ENCODE measurements at regions not wholly inside any gene's neighbourhood (a gene's known extent, or its start where the extent isn't known, plus 50 kb on each side); places are given as distances from the start of the nearest gene placed in this dataset.
"Not testable (repeated sequence)": the region's sequence is repeated elsewhere in the genome, so short reads cannot be mapped to it uniquely, and the experiment has no call there.

DNA sequence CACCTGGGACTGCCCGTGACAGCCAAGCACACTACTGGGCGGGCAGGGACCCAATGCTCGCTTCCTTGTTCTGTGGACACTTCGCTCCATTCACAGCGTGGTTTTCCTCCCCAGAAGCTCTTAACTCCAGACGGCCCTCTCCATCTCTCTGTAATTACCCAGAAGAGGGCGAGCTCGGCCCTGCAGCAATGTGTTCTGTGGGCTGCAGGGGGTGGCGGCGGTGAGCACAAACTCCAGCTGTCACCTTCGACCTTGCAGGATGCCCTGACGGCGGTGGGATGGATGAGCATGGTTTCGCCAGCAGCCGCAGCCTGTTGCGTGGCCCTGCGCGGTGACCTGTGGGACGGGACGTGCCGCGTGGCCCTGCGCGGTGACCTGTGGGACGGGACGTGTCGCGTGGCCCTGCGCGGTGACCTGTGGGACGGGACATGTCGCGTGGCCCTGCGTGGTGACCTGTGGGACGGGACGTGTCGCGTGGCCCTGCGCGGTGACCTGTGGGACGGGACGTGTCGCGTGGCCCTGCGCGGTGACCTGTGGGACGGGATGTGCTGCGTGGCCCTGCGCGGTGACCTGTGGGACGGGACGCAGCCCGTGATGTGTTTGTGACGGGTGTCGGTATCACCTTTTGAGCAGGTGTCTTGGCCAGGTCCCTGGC, 1204.7 kb downstream of the BRD1 start:
- TF ChIP-seq, protein P1, sequence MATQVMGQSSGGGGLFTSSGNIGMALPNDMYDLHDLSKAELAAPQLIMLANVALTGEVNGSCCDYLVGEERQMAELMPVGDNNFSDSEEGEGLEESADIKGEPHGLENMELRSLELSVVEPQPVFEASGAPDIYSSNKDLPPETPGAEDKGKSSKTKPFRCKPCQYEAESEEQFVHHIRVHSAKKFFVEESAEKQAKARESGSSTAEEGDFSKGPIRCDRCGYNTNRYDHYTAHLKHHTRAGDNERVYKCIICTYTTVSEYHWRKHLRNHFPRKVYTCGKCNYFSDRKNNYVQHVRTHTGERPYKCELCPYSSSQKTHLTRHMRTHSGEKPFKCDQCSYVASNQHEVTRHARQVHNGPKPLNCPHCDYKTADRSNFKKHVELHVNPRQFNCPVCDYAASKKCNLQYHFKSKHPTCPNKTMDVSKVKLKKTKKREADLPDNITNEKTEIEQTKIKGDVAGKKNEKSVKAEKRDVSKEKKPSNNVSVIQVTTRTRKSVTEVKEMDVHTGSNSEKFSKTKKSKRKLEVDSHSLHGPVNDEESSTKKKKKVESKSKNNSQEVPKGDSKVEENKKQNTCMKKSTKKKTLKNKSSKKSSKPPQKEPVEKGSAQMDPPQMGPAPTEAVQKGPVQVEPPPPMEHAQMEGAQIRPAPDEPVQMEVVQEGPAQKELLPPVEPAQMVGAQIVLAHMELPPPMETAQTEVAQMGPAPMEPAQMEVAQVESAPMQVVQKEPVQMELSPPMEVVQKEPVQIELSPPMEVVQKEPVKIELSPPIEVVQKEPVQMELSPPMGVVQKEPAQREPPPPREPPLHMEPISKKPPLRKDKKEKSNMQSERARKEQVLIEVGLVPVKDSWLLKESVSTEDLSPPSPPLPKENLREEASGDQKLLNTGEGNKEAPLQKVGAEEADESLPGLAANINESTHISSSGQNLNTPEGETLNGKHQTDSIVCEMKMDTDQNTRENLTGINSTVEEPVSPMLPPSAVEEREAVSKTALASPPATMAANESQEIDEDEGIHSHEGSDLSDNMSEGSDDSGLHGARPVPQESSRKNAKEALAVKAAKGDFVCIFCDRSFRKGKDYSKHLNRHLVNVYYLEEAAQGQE (IDR thresholded peaks at IDR 0.05; ENCODE audit: insufficient read depth in 1 of 2, low read depth in 2 of 2, low read length in 1 of 2) = no peak
- no peak for TF ChIP-seq TCF7L2 (IDR thresholded peaks at IDR 0.05; ENCODE audit: low read depth, low read length)
- no peak for TF ChIP-seq POLR2AphosphoS5 (IDR thresholded peaks at IDR 0.05; ENCODE audit: low read depth, low read length)
- TF ChIP-seq, protein P2, sequence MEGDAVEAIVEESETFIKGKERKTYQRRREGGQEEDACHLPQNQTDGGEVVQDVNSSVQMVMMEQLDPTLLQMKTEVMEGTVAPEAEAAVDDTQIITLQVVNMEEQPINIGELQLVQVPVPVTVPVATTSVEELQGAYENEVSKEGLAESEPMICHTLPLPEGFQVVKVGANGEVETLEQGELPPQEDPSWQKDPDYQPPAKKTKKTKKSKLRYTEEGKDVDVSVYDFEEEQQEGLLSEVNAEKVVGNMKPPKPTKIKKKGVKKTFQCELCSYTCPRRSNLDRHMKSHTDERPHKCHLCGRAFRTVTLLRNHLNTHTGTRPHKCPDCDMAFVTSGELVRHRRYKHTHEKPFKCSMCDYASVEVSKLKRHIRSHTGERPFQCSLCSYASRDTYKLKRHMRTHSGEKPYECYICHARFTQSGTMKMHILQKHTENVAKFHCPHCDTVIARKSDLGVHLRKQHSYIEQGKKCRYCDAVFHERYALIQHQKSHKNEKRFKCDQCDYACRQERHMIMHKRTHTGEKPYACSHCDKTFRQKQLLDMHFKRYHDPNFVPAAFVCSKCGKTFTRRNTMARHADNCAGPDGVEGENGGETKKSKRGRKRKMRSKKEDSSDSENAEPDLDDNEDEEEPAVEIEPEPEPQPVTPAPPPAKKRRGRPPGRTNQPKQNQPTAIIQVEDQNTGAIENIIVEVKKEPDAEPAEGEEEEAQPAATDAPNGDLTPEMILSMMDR (IDR thresholded peaks at IDR 0.05) = no peak
- no peak for TF ChIP-seq SIN3A (IDR thresholded peaks at IDR 0.05; ENCODE audit: borderline replicate concordance, insufficient read depth, low read depth, low read length)
- no peaks in the 10 kb centered on the region; the same call in 1 of the 2 replicates for H3K4me1 ChIP-seq (ENCODE audit: control insufficient read depth, insufficient read depth, low read length)
- ATAC-seq = no peak
- no peak overlapping the region for H3K4me3 ChIP-seq (ENCODE audit: low read depth in 2 of 2, low read length in 2 of 2)
- CTCF ChIA-PET = no interaction called here
- no peak for DNase-seq (ENCODE audit: low read depth, low spot score)
- H3K9me3 ChIP-seq (ENCODE audit: control insufficient read depth, insufficient read depth, low read depth, low read length) = no peaks in the 10 kb centered on the region
- POLR2A ChIA-PET = no interaction called here
- in situ Hi-C loops (cut with HindIII; ENCODE audit: low pct_unique_long_range_greater_than_20kb, low sequenced_read_pairs) = no loop called here
- no peak overlapping the region for H3K27ac ChIP-seq (ENCODE audit: low read length)
- intact Hi-C loops (cut with micrococcal nuclease; ENCODE audit: unreplicated experiment) = no loop called here
- H3K27me3 ChIP-seq (ENCODE audit: control insufficient read depth, insufficient read depth, low read length) = no peaks in the 10 kb centered on the region; the same call in 1 of the 2 replicates
- BruUV-seq (replicated peaks) = no TSS peak
- H3K36me3 ChIP-seq (ENCODE audit: control insufficient read depth, insufficient read depth, low read length) = no peaks in the 10 kb centered on the region

DNA sequence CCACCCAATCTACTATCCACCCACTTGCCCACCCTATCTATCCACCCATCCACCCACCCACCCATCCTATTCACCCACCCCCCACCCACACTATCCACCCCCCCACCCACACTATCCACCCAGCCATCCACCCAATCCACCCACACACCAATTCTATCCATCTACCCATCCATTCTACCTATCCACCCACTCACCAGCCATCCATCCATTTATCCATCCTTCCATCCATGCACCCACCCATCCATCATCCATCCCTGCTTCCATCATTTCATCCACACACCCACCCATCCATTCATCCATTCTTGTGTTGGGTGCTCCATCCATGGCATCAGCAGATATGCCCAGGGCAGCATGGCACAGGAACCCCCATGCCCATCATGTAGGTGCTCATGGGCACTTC, 1206.6 kb downstream of the BRD1 start:
- no peak for DNase-seq (ENCODE audit: low read depth, low spot score)
- ATAC-seq = no peak
- Histone ChIP-seq H3K4me3 (ENCODE audit: low read depth in 2 of 2, low read length in 2 of 2) (no peak overlapping the region), H3K27me3 (ENCODE audit: control insufficient read depth, insufficient read depth, low read length) (no peaks in the 10 kb centered on the region; the same call in 1 of the 2 replicates), H3K27ac (ENCODE audit: low read length) (no peak overlapping the region), H3K36me3 (ENCODE audit: control insufficient read depth, insufficient read depth, low read length) (no peaks in the 10 kb centered on the region), H3K9me3 (ENCODE audit: control insufficient read depth, insufficient read depth, low read depth, low read length) (no peaks in the 10 kb centered on the region), H3K4me1 (ENCODE audit: control insufficient read depth, insufficient read depth, low read length) (no peaks in the 10 kb centered on the region; the same call in 1 of the 2 replicates)
- BruUV-seq (replicated peaks) = no TSS peak
- TF ChIP-seq, protein P1 (IDR thresholded peaks at IDR 0.05; ENCODE audit: insufficient read depth in 1 of 2, low read depth in 2 of 2, low read length in 1 of 2) = no peak
- TF ChIP-seq TCF7L2 (IDR thresholded peaks at IDR 0.05; ENCODE audit: low read depth, low read length) (no peak), SIN3A (IDR thresholded peaks at IDR 0.05; ENCODE audit: borderline replicate concordance, insufficient read depth, low read depth, low read length) (no peak), POLR2AphosphoS5 (IDR thresholded peaks at IDR 0.05; ENCODE audit: low read depth, low read length) (no peak)
- TF ChIP-seq, protein P2 (IDR thresholded peaks at IDR 0.05) = no peak
- intact Hi-C loops (cut with micrococcal nuclease; ENCODE audit: unreplicated experiment) (no loop called here), in situ Hi-C loops (cut with HindIII; ENCODE audit: low pct_unique_long_range_greater_than_20kb, low sequenced_read_pairs) (no loop called here)
- POLR2A ChIA-PET = no interaction called here
- CTCF ChIA-PET = no interaction called here

DNA sequence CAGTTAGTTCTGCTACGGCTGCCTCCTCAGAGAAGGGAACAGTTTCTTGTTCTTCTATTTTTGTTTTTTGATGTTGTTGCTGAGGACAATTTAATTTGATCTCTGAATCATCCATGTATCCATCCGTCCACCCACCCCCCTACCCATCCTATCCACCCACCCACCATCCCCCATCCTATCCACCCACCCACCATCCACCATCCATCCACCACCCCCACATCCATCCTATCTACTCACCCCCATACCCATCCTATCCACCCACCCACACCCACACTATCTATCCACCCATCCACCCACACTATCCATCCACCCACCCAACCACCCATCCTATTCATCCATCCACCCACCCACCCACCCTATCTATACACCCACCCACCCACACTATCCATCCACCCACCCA, 1207.2 kb downstream of the BRD1 start:
- not testable (repeated sequence) for BruUV-seq (replicated peaks)

More for the DNA sequence above, 1207.2 kb downstream of the BRD1 start:
- DNase-seq (ENCODE audit: low read depth, low spot score); CTCF ChIA-PET; H3K4me1 ChIP-seq (ENCODE audit: control insufficient read depth, insufficient read depth, low read length); intact Hi-C loops (cut with micrococcal nuclease; ENCODE audit: unreplicated experiment); H3K4me3 ChIP-seq (ENCODE audit: low read depth in 2 of 2, low read length in 2 of 2); H3K27ac ChIP-seq (ENCODE audit: low read length); in situ Hi-C loops (cut with HindIII; ENCODE audit: low pct_unique_long_range_greater_than_20kb, low sequenced_read_pairs); H3K27me3 ChIP-seq (ENCODE audit: control insufficient read depth, insufficient read depth, low read length); POLR2A ChIA-PET; H3K9me3 ChIP-seq (ENCODE audit: control insufficient read depth, insufficient read depth, low read depth, low read length); H3K36me3 ChIP-seq (ENCODE audit: control insufficient read depth, insufficient read depth, low read length); ATAC-seq: not testable (repeated sequence)

Measured in Panc1 (cell line).